GM21423 (cell line): ENCODE measurements at regions not wholly inside any gene's neighbourhood (a gene's known extent, or its start where the extent isn't known, plus 50 kb on each side); places are given as distances from the start of the nearest gene placed in this dataset.

Source experiments
- ATAC-seq: cut with Tn5 transposase; IDR thresholded peaks from one replicate; pipeline ENCODE4 v1.9.1; 2021; ENCODE audit warnings: mild to moderate bottlenecking, moderate library complexity; ENCODE audit not compliant: unreplicated experiment

DNA sequence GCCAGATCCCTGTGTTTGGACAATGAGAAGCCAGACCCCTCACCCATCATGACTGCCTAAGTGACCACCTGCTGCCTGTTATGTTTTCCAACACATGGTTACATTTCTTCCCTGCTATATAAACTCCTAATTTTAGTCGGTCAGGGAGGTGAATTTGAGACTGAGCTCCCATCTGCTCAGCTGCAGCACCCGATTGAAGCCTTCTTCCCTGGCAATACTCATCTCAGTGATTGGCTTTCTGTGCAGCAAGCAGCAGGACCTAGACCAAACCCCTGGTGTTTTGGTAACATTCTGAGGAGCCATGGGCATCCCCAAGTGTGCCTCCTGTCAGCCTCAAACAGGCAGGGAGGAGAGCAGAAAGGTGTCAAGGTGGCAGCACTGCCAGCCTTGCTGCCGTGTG, 141.2 kb downstream of the CD8B2 start:
- ATAC-seq = no peak

DNA sequence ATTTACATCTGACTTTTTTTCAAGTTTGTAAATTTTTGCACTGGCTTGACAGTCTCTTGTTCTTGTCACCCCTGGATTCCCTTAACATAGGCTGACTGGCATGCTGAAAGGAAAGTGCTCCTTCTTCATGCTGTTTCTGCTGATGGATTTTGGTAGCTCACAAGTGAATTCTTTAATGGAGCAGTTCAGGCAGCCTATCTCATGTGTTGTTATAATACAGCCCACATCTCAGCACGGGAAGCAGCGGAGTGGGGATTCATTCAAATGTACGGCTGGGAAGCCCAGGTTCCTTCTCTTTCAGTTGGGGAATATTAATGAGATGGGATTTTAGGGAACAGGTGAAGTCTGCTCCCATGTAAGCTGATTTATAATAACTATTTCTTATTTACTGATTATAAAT, 142.8 kb downstream of the CD8B2 start:
- ATAC-seq = no peak

DNA sequence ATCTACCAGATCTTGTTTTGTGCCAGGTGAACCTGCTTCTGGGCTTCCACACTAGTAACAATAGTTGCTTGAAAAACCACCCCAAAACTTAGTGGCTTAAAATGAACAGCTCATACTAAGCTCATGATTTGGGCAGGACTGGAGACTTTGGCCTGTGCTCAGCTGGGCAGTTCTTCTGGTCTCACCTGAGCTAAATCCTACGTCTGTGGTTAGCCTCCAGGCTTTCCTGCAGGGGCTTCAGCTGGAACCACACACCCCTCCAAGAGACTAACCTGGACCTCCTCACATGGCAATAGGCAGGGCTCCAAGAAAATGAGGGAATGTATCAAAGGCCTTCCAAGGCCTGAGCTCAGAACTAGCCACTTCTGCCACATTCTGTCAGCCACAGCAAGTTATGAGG, 144.1 kb downstream of the CD8B2 start:
- no peak for ATAC-seq

DNA sequence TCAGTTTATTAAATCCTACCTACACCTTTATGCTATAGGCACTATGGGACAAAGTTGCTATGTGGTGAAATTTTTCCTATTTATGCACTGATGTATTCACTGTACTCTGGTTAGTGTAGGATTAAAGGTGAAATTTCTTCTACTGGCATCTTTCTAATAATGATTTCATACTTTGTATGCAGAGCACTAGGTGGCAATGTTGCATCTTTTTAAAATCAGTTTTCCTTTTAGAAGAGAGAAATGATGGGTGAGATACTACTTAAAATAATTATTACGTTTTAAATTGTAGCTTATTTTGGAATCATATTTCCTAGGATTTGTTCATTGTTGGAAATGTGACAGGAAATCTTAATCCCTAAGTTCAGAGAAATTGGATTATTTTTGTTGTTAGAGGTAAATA, 150.9 kb downstream of the CD8B2 start:
- no peak for ATAC-seq

DNA sequence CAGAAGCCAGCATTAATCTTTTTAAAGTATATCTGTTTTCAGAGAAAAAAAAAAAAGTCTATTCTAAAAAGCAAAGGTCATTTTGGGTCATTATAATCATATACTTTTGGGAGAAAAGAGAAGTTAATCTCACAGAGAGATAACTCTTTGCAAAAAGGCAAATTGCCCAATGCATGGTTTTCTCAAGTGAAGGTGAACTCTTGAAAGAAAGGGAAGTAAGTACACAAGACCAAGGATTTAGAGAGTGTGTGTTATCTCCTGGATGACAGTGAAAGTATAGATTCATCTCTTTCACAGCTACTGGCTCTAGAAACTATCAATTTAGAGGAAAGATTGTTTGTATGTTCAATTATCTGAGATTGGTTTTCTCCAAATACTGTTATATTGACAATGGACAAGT, 151.4 kb downstream of the CD8B2 start:
- ATAC-seq = no peak

DNA sequence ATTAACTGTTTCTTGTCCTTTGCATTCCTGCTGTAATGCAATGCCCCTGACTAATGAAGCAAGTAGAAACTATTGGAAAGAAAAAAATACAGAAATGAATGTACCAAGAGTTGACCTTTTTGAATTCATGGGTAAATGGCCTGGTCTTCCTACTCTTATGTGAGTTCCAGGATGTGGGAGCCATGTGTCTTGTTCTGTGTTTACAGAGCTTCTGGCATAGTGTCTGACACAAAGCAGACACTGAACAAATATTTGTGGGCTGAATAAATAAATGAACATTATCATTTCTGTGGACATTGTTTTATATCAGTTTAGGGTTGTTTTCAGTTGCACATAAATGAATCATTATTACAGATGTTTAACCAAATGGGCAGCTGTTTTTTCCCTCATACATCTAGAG, 155.5 kb downstream of the CD8B2 start:
- no peak for ATAC-seq

DNA sequence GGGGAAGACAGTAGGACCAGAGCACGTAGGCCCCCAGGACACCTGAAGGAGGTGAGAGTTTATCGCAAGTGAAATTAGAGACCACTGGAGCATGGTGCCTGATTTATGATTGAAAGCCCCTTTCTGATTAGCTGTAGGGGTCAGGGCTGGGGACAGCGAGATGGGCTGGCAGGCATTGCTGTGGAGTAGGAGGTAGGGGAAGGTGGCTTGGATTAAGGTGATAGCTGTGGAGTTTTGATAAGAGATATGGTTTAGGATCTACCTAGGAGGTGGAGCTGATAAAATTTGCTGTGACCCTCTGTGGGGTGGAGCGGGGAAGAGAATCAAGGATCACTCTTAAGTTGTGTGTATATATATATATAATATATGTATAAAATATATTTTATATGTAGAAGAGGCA, 157.5 kb downstream of the CD8B2 start:
- no peak for ATAC-seq

DNA sequence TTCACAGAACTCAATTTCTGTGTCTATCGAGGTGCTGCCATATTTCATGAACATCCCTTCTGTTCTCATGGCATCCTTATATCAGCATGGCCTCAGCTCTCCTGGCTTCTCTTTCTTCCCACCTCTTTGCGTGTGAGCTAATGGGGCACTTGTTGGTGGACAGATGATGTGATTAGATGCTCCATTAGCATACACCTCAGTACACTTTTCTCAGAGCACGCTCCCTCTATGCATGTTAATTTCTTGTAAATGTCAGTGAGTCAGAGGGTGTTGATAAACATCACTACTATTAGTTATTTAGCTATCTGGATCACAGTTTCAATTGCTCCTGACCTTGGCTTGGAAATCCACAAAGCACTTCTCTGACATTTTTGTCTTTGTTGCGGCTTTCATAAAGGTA, 159.4 kb downstream of the CD8B2 start:
- ATAC-seq = no peak

DNA sequence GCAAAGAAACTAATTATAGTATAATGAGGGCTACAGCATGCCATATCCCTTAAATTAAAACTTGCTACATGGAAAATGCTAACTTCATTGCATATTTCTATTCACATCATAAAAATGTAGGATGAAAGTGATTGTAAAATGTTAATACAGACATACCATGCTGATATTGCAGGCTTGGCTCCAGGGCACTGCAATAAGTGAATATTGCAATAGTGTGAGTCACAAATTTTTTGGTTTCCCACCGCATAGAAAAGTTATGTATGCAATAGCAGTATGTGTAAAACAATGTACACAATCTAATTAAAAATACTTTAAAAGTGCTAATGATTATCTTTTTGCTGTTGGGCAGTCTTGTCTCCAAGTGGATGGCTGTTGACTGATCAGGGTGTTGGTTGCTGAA, 162.1 kb downstream of the CD8B2 start:
- no peak for ATAC-seq

DNA sequence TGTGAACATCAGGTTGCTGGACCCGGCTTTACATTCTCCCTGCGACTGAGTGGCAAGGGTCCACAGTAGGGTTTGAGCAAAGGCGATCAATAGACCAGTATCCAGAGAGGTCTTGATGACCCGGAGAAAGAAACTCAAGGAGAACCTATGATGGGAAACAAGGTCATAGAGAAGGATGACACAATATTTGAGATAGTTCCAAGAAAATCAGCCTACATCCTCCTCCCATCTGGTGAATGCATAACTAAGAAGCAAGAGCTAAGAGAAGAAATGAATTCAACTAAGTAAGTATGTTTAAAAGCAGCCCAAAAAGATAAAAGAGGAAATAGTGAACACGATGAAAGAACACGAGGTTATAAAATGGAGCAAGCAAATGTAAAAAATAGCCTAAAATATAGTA, 166.3 kb downstream of the CD8B2 start:
- no peak for ATAC-seq

DNA sequence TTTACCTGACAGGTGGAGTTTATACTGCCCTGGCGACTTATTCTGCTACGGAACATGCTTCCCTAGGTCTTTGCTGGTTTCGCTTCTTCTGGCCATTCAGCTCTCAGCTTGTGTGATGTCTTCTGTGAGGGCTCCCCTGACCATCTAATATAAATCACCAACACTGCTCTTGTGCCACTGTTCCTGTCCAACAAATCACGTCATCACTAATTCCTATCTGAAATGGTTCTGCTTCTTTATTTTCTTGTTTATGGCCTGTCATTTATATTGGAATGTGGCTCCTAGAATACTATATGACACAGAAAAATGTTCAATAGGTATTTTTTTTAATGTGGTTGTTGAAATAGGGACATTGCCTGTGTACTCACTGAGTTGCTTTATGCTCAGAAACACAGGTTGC, 171.5 kb downstream of the CD8B2 start:
- ATAC-seq = no peak

DNA sequence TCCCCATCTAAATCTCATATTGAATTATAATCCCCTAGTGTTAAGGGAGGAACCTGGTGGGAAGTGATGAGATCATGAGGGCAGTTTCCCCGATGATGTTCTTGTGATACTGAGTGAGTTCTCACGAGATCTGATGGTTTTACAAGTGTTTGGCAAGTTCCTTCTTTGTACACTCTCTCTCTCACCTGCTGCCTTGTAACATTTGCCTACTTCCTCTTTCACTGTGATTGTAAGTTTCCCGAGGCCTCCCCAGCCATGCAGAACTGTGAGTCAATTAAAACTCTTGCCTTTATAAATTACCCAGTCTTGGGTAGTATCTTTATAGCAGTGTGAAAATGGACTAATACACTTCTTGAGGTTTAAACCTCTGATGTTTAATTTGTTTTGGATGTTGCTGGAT, 177.5 kb downstream of the CD8B2 start:
- peak; percentile 79 for ATAC-seq

DNA sequence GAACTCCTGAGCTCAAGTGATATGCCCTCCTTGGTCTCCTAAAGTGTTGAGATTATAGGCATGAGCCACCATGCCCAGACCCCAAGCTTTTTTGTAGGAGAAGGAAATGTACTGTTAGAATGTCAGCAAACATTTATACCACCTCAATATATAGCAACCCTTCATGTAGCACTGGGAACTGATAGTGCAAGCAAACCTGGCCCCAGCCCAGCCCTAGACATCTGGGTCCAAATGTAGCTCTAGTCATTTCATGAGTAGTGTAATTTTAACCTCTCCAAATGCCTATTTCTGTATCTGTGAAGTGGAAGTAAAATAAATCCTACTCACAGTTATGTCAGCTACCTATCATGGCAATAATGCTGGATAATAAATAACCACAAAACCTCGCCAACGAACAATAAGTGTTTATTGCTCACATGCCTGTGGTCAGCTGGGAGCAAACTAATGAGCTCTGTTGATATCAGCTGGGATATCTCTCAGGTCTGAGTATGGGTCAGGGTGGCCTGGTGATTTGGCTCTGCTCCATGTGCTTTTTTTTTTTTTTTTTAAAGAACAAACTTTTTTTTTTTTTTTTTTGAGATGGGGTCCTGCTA, 180.4 kb downstream of the CD8B2 start:
- no peak for ATAC-seq

DNA sequence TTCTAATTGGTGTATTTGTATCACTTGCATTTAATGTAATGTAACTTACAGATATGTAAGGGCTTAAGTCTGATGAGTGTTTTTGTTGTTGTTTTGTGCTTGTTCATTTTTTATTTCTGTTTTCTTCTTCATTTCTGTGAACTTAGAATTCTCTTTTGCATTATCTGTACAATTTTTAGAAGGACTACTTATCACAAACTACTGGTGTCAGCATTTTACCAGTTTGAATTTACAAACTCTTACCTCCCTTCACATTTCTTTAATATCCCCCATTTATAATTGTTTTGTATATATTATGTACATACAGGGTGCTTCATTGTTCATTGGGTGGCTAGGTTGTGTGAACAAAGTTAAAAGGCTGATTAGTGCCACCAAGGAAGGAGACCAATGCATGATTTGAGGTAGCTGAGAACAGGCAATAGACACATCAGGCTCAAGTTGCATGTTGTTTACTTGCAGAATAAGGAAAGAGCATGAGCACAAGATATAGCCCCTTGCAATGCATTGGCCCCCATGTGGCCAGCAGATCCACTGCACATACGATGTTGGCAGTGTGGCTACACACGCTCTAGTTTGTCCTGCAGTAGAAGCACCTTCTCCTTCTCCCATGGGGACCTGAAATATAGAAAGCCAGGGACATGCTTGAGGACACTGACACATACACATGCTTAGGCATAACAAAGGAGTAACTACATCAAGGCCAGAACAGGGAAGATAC, 198.2 kb downstream of the CD8B2 start:
- no peak for ATAC-seq

DNA sequence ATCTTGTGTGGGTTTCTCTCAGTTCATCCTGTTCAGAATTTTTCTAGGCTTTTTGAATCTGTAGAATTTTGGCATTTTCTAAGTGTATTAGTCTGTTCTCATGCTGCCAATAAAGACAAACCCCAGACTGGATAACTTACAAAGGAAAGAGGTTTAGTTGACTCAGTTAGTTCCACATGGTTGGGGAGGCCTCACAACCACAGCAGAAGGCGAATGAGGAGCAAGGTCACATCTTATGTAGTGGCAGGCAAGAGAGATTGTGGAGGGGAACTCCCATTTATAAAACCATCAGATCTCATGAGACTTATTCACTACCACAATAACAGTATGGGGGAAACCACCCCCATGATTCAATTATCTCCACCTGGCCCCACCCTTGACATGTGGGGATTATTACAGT, 199.2 kb downstream of the ST6GAL2 start:
- ATAC-seq = no peak

DNA sequence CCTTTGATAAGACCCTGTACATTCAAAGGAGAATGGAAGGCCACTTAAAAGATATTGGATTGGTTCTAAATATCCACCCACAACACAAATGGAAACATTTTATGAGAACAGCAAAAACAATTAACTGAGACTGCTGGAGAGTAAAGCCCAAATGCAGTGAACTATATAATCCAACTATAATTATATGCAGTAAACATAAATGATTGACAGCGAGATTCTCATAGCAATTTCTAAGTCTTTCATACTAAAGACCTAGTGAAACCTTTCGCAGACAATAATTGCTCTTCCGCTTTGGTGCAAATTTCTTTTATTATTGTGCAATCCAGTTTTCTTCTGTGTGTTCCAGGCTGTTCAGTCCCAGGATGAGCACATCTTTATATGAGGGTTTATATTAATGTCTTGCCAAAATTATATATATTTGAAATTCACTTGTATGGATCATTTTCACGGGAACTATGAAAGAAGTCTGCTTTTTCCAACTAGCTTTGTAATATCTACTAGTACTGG, 190.9 kb downstream of the ST6GAL2 start:
- ATAC-seq = no peak

DNA sequence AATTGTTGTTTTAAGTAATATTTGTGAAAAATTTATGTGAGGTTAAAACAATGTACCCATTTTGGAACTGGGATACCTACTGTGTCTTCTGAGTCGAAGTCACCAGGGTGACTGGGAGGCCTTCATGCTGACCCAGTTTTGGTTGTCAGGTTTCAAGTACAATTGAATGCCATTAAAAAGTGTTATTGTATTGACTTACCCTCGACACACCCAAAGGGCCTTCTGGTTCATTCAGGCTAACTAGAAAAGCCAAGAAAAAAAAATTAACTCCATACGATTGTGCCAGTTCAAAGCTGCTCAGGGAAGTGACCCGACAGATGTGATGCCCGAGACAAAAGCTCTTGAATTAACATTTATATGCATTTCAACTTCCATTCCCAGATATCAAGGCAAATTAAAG, 190.0 kb downstream of the ST6GAL2 start:
- ATAC-seq = no peak

DNA sequence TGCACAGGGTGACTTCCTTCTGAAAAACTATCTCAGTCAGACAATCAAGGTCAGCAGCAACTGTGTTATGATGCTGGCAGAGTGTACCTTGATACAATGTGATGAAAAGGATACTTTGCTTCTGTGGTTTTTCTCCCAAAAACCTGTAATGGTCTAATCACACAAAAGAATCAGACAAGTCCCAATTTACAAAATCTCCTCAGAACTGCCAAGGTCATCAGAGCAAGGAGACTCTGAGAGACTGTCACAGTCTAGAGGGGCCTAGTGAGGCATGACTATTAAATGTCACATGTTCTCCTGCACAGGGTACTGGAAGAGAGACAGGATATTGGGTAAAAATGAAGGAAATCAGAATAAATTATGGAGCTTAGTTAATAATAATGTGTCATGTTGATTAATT, 185.4 kb downstream of the ST6GAL2 start:
- no peak for ATAC-seq

DNA sequence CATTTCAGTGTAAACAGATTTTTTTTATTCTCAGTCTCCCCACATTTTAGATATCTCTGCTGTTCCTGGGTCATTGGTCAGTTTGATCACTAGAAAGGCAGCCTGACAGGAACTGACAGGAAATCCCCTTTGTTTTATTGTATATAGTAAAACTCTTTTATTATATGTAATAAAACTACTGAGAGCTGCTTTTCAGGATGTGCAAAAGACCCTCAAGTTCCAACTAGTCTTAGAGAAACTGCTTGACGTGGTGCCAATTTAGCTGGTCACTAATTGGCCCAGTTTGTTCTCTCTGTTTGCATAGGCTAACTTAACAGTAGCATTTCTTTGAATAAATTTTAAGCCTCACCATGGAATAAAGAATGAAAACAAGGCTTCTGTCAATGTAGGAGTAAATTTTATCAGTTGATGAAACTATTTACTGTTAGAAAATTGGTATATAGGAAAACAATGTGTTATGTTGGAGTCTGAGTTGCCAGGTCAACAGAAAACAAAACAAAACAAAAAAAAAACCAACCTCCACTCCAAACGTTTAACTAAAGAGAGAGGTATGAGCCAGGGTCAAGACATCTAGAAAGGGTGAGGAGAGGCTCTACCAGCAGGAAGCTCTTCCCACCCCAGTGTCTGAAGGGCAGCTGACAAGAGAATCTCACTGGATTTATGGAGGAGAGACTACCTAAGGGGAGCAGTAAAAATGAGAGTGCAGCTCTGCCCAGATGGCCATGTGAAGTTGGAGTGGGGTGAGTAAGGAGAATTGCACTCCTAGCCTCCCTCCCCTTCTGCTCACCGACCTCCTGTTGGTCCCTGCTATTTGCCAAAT, 184.6 kb downstream of the ST6GAL2 start:
- no peak for ATAC-seq

DNA sequence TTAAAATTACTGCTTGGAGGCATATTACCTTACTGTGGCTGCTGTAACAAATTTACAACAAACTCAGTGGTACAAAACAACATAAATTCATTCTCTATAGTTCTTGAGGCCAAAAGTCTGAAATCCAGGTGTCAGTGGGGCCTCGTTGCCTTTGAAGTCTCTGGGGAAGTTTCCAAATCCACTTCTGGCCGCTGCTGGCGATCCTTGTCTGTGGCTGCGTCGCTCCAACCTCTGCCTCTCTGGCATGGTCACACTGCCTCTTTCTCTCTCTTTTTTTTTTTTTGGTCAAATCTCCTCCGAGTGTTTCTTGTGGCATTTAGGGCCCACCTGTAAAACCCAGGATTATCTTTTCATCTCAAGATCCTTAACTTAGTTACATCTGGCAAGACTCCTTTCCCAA, 182.8 kb downstream of the ST6GAL2 start:
- ATAC-seq = no peak

DNA sequence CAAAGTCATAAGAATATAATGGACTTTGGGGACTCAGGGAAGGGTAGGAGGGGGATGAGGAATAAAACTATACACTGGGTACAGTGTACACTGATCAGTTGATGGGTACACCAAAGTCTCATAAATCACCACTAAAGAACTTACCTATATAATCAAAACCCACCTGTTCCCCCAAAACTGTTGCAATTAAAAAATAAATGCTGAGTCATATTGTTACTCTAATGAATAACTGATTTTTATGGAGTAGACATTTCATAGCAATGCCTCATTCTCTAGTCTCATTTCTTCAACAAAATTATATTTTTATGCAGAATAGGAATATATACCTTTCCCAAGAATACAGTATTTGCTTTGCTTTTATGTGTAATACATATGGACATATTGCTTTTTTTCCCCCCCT, 181.2 kb downstream of the ST6GAL2 start:
- ATAC-seq = no peak

DNA sequence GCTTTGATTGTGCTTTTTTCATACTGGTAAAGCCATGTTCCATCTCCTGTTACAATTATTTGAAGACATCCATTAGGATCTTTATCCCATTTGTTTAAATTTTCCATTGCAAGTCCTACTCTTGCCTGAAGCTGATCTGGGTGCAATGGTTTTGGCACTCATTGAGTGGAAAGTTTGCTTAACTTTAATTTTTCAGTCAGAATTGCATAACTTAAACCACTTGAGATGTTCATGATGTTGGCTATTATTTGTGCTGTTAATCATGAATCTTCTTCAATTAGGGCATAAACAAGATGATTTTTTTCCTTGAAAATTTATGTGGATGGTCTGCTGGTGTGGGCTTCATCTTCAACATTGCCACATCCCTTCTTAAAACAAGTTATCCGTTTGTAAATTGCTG, 180.1 kb downstream of the ST6GAL2 start:
- ATAC-seq = no peak
